PC-3 (cell line): ENCODE measurements at regions not wholly inside any gene's neighbourhood (a gene's known extent, or its start where the extent isn't known, plus 50 kb on each side); places are given as distances from the start of the nearest gene placed in this dataset.

Experiments
- CTCF ChIP-seq: fragments of 300-600 bp; sonication (generic); conservative IDR thresholded peaks from 2 replicates; pipeline ENCODE4 v1.5.1; 2017; ENCODE audit warnings: antibody characterized with exemption, low read depth, mild to moderate bottlenecking, low read length
- EZH2 ChIP-seq: fragments of 300-600 bp; sonication (generic); IDR thresholded peaks from one replicate; pipeline ENCODE4 v1.6.1; 2017; ENCODE audit warnings: antibody characterized with exemption, mild to moderate bottlenecking, low read length; ENCODE audit not compliant: unreplicated experiment

- TF ChIP-seq CTCF, result no peak
- no peak for TF ChIP-seq EZH2
Observed at GRCh38 chr12:102249079-102249841, 51.6 kb upstream of the PMCH start.
